Astrocyte (in vitro differentiated cells and primary cell): ENCODE measurements at regions not wholly inside any gene's neighbourhood (a gene's known extent, or its start where the extent isn't known, plus 50 kb on each side); places are given as distances from the start of the nearest gene placed in this dataset.

Experiments used
- DNase-seq: peaks from one replicate; pipeline ENCODE4 v3.0.0-alpha.2; 2010; ENCODE audit warnings: low read depth
- FAIRE-seq: peaks from 2 replicates; lab custom pipeline; 2011; peaks lifted over from hg19 to GRCh38; lab: Jason Lieb, UNC
- H2AFZ ChIP-seq: 2 replicates; pipeline ENCODE4 v1.6.0; 2012; ENCODE audit warnings: low read depth, low read length, inconsistent platforms
- H3K27ac ChIP-seq: 2 replicates; pipeline ENCODE4 v1.5.1; 2011; ENCODE audit warnings: low read depth, low read length, inconsistent platforms
- H3K27me3 ChIP-seq: 2 replicates; pipeline ENCODE4 v1.6.0; 2011; ENCODE audit warnings: low read length, inconsistent platforms; ENCODE audit not compliant: insufficient read depth
- H3K36me3 ChIP-seq: 2 replicates; pipeline ENCODE4 v1.5.1; 2011; ENCODE audit warnings: low read length, inconsistent platforms; ENCODE audit not compliant: insufficient read depth
- H3K4me1 ChIP-seq: 2 replicates; pipeline ENCODE4 v1.5.1; 2011; ENCODE audit warnings: low read length, inconsistent platforms; ENCODE audit not compliant: insufficient read depth
- H3K4me2 ChIP-seq: 2 replicates; pipeline ENCODE4 v1.6.0; 2012; ENCODE audit warnings: low read length, inconsistent platforms
- H3K4me3 ChIP-seq: 2 replicates; pipeline ENCODE4 v1.5.1; 2011; ENCODE audit warnings: low read depth, mild to moderate bottlenecking, low read length, inconsistent platforms; ENCODE audit not compliant: insufficient read depth
- H3K79me2 ChIP-seq: 2 replicates; pipeline ENCODE4 v1.6.0; 2012; ENCODE audit warnings: mild to moderate bottlenecking, low read length, inconsistent platforms; ENCODE audit not compliant: insufficient read depth
- H3K9ac ChIP-seq: 2 replicates; pipeline ENCODE4 v1.6.0; 2012; ENCODE audit warnings: mild to moderate bottlenecking, low read length, inconsistent platforms
- H3K9me3 ChIP-seq: 2 replicates; pipeline ENCODE4 v1.5.1; 2012; ENCODE audit warnings: low read depth, mild to moderate bottlenecking, low read length, inconsistent platforms; ENCODE audit not compliant: insufficient read depth
- H4K20me1 ChIP-seq: 2 replicates; pipeline ENCODE4 v1.6.0; 2012; ENCODE audit warnings: low read length, inconsistent platforms; ENCODE audit not compliant: insufficient read depth
- H3K27ac Mint-ChIP-seq: one replicate; pipeline ENCODE4 v1.8.0; 2021; ENCODE audit warnings: mild to moderate bottlenecking, mixed read lengths; ENCODE audit not compliant: unreplicated experiment
- H3K27me3 Mint-ChIP-seq: one replicate; pipeline ENCODE4 v1.8.0; 2021; ENCODE audit warnings: low read depth, mixed read lengths; ENCODE audit not compliant: unreplicated experiment
- H3K36me3 Mint-ChIP-seq: one replicate; pipeline ENCODE4 v1.8.0; 2021; ENCODE audit warnings: low read depth, mixed read lengths; ENCODE audit not compliant: unreplicated experiment
- H3K4me1 Mint-ChIP-seq: one replicate; pipeline ENCODE4 v1.8.0; 2021; ENCODE audit warnings: low read depth, mixed read lengths; ENCODE audit not compliant: unreplicated experiment
- H3K4me3 Mint-ChIP-seq: one replicate; pipeline ENCODE4 v1.8.0; 2021; ENCODE audit warnings: mild to moderate bottlenecking, moderate library complexity, mixed read lengths; ENCODE audit not compliant: unreplicated experiment
- H3K9me3 Mint-ChIP-seq: one replicate; pipeline ENCODE4 v1.8.0; 2021; ENCODE audit warnings: mild to moderate bottlenecking, mixed read lengths; ENCODE audit not compliant: unreplicated experiment
- EZH2 ChIP-seq: IDR thresholded peaks from 2 replicates; pipeline ENCODE4 v1.6.1; 2012; ENCODE audit warnings: mild to moderate bottlenecking, low read length, inconsistent platforms; ENCODE audit not compliant: insufficient read depth
- TF ChIP-seq, protein P1 (sequence below): IDR thresholded peaks from 2 replicates; pipeline ENCODE4 v1.5.1; 2011; ENCODE audit warnings: low read depth, mild to moderate bottlenecking, inconsistent platforms, low read length, moderate library complexity; ENCODE audit not compliant: insufficient read depth

DNA sequence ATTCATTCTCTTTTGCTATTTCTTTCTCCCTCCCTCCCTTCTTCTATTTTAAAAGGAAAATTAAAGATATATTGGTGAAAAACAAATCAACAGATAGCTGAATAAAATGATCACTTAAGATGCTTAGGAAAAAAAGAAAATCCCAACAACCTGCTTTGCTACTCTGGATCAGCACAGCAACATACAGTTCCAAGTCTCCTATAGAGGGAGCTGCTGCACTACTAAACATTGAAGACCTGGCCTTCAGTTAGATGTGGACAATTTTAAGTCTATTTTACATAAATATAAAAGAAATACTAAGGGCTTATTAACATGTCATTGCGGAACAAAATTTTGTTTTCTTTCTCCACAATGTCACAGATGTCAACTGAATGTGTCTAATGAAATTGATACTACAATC, 226.4 kb downstream of the MAGEB5 start:
- FAIRE-seq (no peak), DNase-seq (no peak)
- no peak overlapping the region for H3K4me2 ChIP-seq
- no peaks in the 10 kb centered on the region for H3K27me3 ChIP-seq
- no peaks in the 10 kb centered on the region for H3K36me3 ChIP-seq
- Mint-ChIP-seq H3K27me3 (no peaks in the 10 kb centered on the region), H3K36me3 (no peaks in the 10 kb centered on the region), H3K27ac (no peak overlapping the region), H3K4me1 (no peaks in the 10 kb centered on the region), H3K4me3 (no peak overlapping the region), H3K9me3 (no peaks in the 10 kb centered on the region)
- no peak overlapping the region for H3K9ac ChIP-seq
- no peaks in the 10 kb centered on the region for H4K20me1 ChIP-seq
- no peak overlapping the region for H2AFZ ChIP-seq
- TF ChIP-seq, protein P1, sequence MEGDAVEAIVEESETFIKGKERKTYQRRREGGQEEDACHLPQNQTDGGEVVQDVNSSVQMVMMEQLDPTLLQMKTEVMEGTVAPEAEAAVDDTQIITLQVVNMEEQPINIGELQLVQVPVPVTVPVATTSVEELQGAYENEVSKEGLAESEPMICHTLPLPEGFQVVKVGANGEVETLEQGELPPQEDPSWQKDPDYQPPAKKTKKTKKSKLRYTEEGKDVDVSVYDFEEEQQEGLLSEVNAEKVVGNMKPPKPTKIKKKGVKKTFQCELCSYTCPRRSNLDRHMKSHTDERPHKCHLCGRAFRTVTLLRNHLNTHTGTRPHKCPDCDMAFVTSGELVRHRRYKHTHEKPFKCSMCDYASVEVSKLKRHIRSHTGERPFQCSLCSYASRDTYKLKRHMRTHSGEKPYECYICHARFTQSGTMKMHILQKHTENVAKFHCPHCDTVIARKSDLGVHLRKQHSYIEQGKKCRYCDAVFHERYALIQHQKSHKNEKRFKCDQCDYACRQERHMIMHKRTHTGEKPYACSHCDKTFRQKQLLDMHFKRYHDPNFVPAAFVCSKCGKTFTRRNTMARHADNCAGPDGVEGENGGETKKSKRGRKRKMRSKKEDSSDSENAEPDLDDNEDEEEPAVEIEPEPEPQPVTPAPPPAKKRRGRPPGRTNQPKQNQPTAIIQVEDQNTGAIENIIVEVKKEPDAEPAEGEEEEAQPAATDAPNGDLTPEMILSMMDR: peak; percentile 15
- TF ChIP-seq EZH2: no peak
- no peaks in the 10 kb centered on the region for H3K9me3 ChIP-seq
- no peak overlapping the region for H3K27ac ChIP-seq
- no peaks in the 10 kb centered on the region for H3K4me1 ChIP-seq
- no peaks in the 10 kb centered on the region for H3K79me2 ChIP-seq
- H3K4me3 ChIP-seq: no peak overlapping the region

DNA sequence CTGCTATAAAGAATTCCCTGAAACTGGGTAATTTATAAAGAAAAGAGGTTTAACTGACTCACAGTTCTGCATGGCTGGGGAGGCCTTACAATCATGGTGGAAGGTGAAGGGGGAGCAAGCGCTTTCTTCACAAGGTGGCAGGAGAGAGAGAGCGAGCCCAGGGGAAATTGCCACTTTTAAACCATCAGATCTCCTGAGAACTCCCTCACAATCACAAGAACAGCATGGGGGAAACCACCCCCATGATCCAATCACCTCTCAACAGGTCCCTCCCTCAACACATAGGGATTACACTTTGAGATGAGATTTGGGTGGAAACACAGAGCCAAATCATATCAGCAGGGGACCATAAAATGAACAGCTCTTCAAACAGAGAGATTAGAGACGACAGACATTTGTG, 198.6 kb downstream of the MAGEB5 start:
- Mint-ChIP-seq H3K27ac (no peak overlapping the region), H3K36me3 (no peaks in the 10 kb centered on the region), H3K4me3 (no peak overlapping the region), H3K9me3 (peaks cover 3% of the 10 kb centered on the region), H3K27me3 (no peaks in the 10 kb centered on the region), H3K4me1 (no peaks in the 10 kb centered on the region)
- no peak overlapping the region for H3K4me3 ChIP-seq
- H3K27me3 ChIP-seq: no peaks in the 10 kb centered on the region
- FAIRE-seq: no peak
- no peak for TF ChIP-seq EZH2
- TF ChIP-seq, protein P1: no peak
- no peak overlapping the region for H3K9ac ChIP-seq
- no peak for DNase-seq
- H3K4me2 ChIP-seq: no peak overlapping the region
- H3K36me3 ChIP-seq: no peaks in the 10 kb centered on the region
- no peak overlapping the region for H2AFZ ChIP-seq
- no peaks in the 10 kb centered on the region for H4K20me1 ChIP-seq
- no peaks in the 10 kb centered on the region for H3K9me3 ChIP-seq
- no peaks in the 10 kb centered on the region for H3K4me1 ChIP-seq
- H3K27ac ChIP-seq: no peak overlapping the region
- no peaks in the 10 kb centered on the region for H3K79me2 ChIP-seq

DNA sequence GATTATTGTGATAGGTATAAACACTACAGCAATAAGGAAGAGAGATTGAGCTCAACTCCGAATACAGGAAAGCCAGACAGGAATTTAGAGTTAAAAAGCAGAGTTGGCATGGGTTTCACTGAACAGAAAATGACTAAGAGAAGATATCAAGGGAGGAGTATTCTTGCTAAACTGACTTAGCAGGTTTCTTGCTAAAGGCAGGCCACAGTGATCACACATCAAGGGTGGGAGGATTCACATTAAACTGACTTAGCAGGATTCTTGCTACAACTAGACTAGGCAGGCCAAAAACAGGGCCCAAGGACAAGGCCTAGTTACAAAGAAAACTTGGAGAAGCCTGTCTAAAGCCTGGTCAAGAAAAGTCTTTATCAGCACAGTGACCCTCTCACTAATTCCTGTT, 195.1 kb downstream of the MAGEB5 start:
- DNase-seq (no peak), FAIRE-seq (no peak)
- H4K20me1 ChIP-seq: no peaks in the 10 kb centered on the region
- H3K4me3 Mint-ChIP-seq: no peak overlapping the region
- no peaks in the 10 kb centered on the region for H3K27me3 Mint-ChIP-seq
- no peaks in the 10 kb centered on the region for H3K36me3 Mint-ChIP-seq
- no peaks in the 10 kb centered on the region for H3K4me1 ChIP-seq
- no peaks in the 10 kb centered on the region for H3K79me2 ChIP-seq
- H3K4me2 ChIP-seq: no peak overlapping the region
- H3K4me3 ChIP-seq: no peak overlapping the region
- no peaks in the 10 kb centered on the region for H3K27me3 ChIP-seq
- no peak overlapping the region for H2AFZ ChIP-seq
- H3K27ac ChIP-seq: no peak overlapping the region
- H3K27ac Mint-ChIP-seq: no peak overlapping the region
- no peak overlapping the region for H3K9ac ChIP-seq
- no peaks in the 10 kb centered on the region for H3K9me3 Mint-ChIP-seq
- no peaks in the 10 kb centered on the region for H3K36me3 ChIP-seq
- TF ChIP-seq, protein P1: no peak
- no peak for TF ChIP-seq EZH2
- H3K4me1 Mint-ChIP-seq: no peaks in the 10 kb centered on the region
- H3K9me3 ChIP-seq: no peaks in the 10 kb centered on the region
